HCT116 (cell line): ENCODE measurements at regions not wholly inside any gene's neighbourhood (a gene's known extent, or its start where the extent isn't known, plus 50 kb on each side); places are given as distances from the start of the nearest gene placed in this dataset.

Experiments
- ATAC-seq: fragments of 200-7000 bp; cut with Tn5 transposase; 2 replicates; pipeline ENCODE4 v1.9.1; 2020; ENCODE audit warnings: mild to moderate bottlenecking, moderate library complexity
- BruUV-seq: library from RNA; stranded (reverse); fragments of 400-500 nt; replicated peaks from 2 replicates; lab custom pipeline; 2021; lab: Mats Ljungman, UMichigan
- CTCF ChIA-PET: fragments of 300-600 bp; sonication (Branson Sonifier 250); formaldehyde crosslinking; loops from one replicate; lab custom pipeline; 2021; ENCODE audit warnings: antibody characterized with exemption; lab: Charles Lee
- POLR2A ChIA-PET: fragments of 300-600, 350-600 bp; sonication (Branson Sonifier 250); formaldehyde crosslinking; loops from one replicate; lab custom pipeline; 2021; ENCODE audit warnings: antibody characterized with exemption; lab: Charles Lee
- RAD21 ChIA-PET, 2 experiments: fragments of 300-600 bp; sonication (Branson Sonifier 250); formaldehyde crosslinking; loops; one replicate each; lab custom pipeline; 2023; ENCODE audit warnings: low total read pairs in 2 of 2; ENCODE audit not compliant: uncharacterized antibody in 2 of 2, unreplicated experiment in 2 of 2, low non-redundant PET in 1 of 2; lab: Charles Lee
- DNase-seq: peaks from one replicate; pipeline ENCODE4 v3.0.0-alpha.2; 2010; ENCODE audit warnings: low read depth, low spot score
- H2AFZ ChIP-seq: fragments of 200-600 bp; shearing (Covaris generic), sonication (generic); 2 replicates; pipeline ENCODE4 v1.6.1; 2017; ENCODE audit warnings: low read depth, mixed run types, mixed read lengths, antibody characterized with exemption, low read length; ENCODE audit not compliant: poor library complexity, severe bottlenecking
- H3K27ac ChIP-seq: 2 replicates; pipeline ENCODE4 v1.5.1; 2012; ENCODE audit warnings: low read depth, low read length
- H3K27me3 ChIP-seq: fragments of 200-600 bp; sonication (generic); 2 replicates; pipeline ENCODE4 v1.6.1; 2016; ENCODE audit warnings: mixed run types, low read length, mixed read lengths; ENCODE audit not compliant: insufficient read depth
- H3K36me3 ChIP-seq, 2 experiments: fragments of 200-500 bp in 1 of 2; fragments of 200-600 bp in 1 of 2; sonication (Bioruptor generic) in 1 of 2; sonication (generic) in 1 of 2; 2 replicates each; pipeline versions ENCODE4 v1.5.1 to v1.6.1; 2014 to 2016; ENCODE audit warnings: low read length in 2 of 2, inconsistent platforms in 1 of 2, mixed read lengths in 1 of 2, mixed run types in 1 of 2; ENCODE audit not compliant: insufficient read depth in 2 of 2, control insufficient read depth in 1 of 2
- H3K4me1 ChIP-seq, 2 experiments: fragments of 200-600 bp in 1 of 2; sonication (generic) in 1 of 2; 2 replicates each; pipeline versions ENCODE4 v1.5.1 to v1.6.1; 2012 to 2017; ENCODE audit warnings: low read length in 2 of 2, inconsistent platforms in 1 of 2, mild to moderate bottlenecking in 1 of 2, mixed read lengths in 1 of 2, mixed run types in 1 of 2, moderate library complexity in 1 of 2; ENCODE audit not compliant: insufficient read depth in 2 of 2, control insufficient read depth in 1 of 2
- H3K4me2 ChIP-seq: fragments of 200-600 bp; sonication (generic); 2 replicates; pipeline ENCODE4 v1.6.1; 2017; ENCODE audit warnings: mixed run types, low read length, mixed read lengths
- H3K4me3 ChIP-seq, 2 experiments: fragments of 200-600 bp in 1 of 2; sonication (generic) in 1 of 2; replicated peaks in 1 of 2; 2 replicates each; pipeline ENCODE4 v1.5.1; 2011 to 2016; ENCODE audit warnings: low read length in 2 of 2, control low read depth in 1 of 2, low read depth in 1 of 2, mild to moderate bottlenecking in 1 of 2, mixed read lengths in 1 of 2, mixed run types in 1 of 2
- H3K79me2 ChIP-seq: fragments of 200-600 bp; sonication (generic); 2 replicates; pipeline ENCODE4 v1.6.1; 2017; ENCODE audit warnings: mild to moderate bottlenecking, mixed run types, low read length, moderate library complexity, mixed read lengths; ENCODE audit not compliant: insufficient read depth
- H3K9ac ChIP-seq: fragments of 200-600 bp; sonication (generic); 2 replicates; pipeline ENCODE4 v1.6.1; 2016; ENCODE audit warnings: low read length, mixed read lengths
- H3K9me2 ChIP-seq: fragments of 200-600 bp; sonication (generic), shearing (Covaris generic); 2 replicates; pipeline ENCODE4 v1.6.1; 2017; ENCODE audit warnings: mixed run types, mild to moderate bottlenecking, moderate library complexity; ENCODE audit not compliant: insufficient read depth
- H3K9me3 ChIP-seq, 2 experiments: fragments of 200-500 bp in 1 of 2; fragments of 200-600 bp in 1 of 2; sonication (Bioruptor generic) in 1 of 2; sonication (generic) in 1 of 2; 2 replicates each; pipeline ENCODE4 v1.6.1; 2014 to 2017; ENCODE audit warnings: low read length in 2 of 2, mixed read lengths in 2 of 2, inconsistent platforms in 1 of 2, low read depth in 1 of 2, mild to moderate bottlenecking in 1 of 2, mixed run types in 1 of 2, moderate library complexity in 1 of 2; ENCODE audit not compliant: control insufficient read depth in 1 of 2, insufficient read depth in 1 of 2
- H4K20me1 ChIP-seq: fragments of 200-600 bp; sonication (generic), shearing (Covaris generic); 2 replicates; pipeline ENCODE4 v1.6.1; 2017; ENCODE audit warnings: mixed run types, mild to moderate bottlenecking, moderate library complexity; ENCODE audit not compliant: insufficient read depth
- CBX3 ChIP-seq: IDR thresholded peaks from 2 replicates; pipeline ENCODE4 v1.6.1; 2012; ENCODE audit warnings: low read depth
- CEBPB ChIP-seq: IDR thresholded peaks from 2 replicates; pipeline ENCODE4 v1.6.1; 2012; ENCODE audit warnings: low read depth
- ELF1 ChIP-seq: IDR thresholded peaks from 2 replicates; pipeline ENCODE4 v1.6.1; 2012; ENCODE audit warnings: low read depth, borderline replicate concordance
- EZH2phosphoT487 ChIP-seq: fragments of 200-600 bp; IDR thresholded peaks from 2 replicates; pipeline ENCODE4 v1.6.1; 2018; ENCODE audit warnings: antibody characterized with exemption, borderline replicate concordance
- FOSL1 ChIP-seq: IDR thresholded peaks from 2 replicates; pipeline ENCODE4 v1.6.1; 2012; ENCODE audit warnings: low read depth
- POLR2A ChIP-seq: IDR thresholded peaks from 2 replicates; pipeline ENCODE4 v1.7.0; 2011; ENCODE audit warnings: borderline replicate concordance; ENCODE audit not compliant: insufficient read depth, insufficient read length; ENCODE audit errors: extremely low read depth
- RAD21 ChIP-seq: IDR thresholded peaks from 2 replicates; pipeline ENCODE4 v1.6.1; 2012; ENCODE audit warnings: low read depth, mild to moderate bottlenecking
- SP1 ChIP-seq: IDR thresholded peaks from 2 replicates; pipeline ENCODE4 v1.6.1; 2012; ENCODE audit warnings: low read depth
- TCF7L2 ChIP-seq: IDR thresholded peaks from 2 replicates; pipeline ENCODE4 v1.7.0; 2011; ENCODE audit warnings: borderline replicate concordance, inconsistent platforms; ENCODE audit not compliant: insufficient read depth, insufficient read length; ENCODE audit errors: extremely low read depth
- YY1 ChIP-seq: IDR thresholded peaks from 2 replicates; pipeline ENCODE4 v1.6.1; 2011; ENCODE audit warnings: low read length, low read depth, moderate library complexity, mild to moderate bottlenecking; ENCODE audit not compliant: insufficient replicate concordance; ENCODE audit errors: extremely low read depth
- ZFX ChIP-seq: fragments of 450-650 bp; IDR thresholded peaks from 2 replicates; pipeline ENCODE4 v1.6.1; 2017
- ZNF274 ChIP-seq: fragments of 200-500 bp; sonication (Bioruptor generic); IDR thresholded peaks from 2 replicates; pipeline ENCODE4 v1.6.1; 2014; ENCODE audit warnings: mild to moderate bottlenecking, low read depth, low read length, inconsistent platforms
- intact Hi-C: fragments of 100-400 bp; cut with micrococcal nuclease; formaldehyde crosslinking; loops from 2 replicates; pipeline ENCODE4 v1.10.0; 2022
- TF ChIP-seq, protein P1 (sequence below), 3 experiments: fragments of 200-600 bp in 1 of 3; sonication (generic) in 1 of 3; IDR thresholded peaks in 2 of 3; conservative IDR thresholded peaks in 1 of 3; 2 replicates each; pipeline ENCODE4 v1.5.1; 2012 to 2017; ENCODE audit warnings: low read depth in 2 of 3, low read length in 2 of 3, antibody characterized with exemption in 1 of 3, borderline replicate concordance in 1 of 3, control low read depth in 1 of 3, mild to moderate bottlenecking in 1 of 3, mixed read lengths in 1 of 3, mixed run types in 1 of 3, moderate library complexity in 1 of 3; ENCODE audit not compliant: insufficient read depth in 1 of 3
- TF ChIP-seq, protein P2 (sequence below): IDR thresholded peaks from 2 replicates; pipeline ENCODE4 v1.6.1; 2012
- TF ChIP-seq, protein P3 (sequence below): IDR thresholded peaks from 2 replicates; pipeline ENCODE4 v1.6.1; 2012
- TF ChIP-seq, protein P4 (sequence below): IDR thresholded peaks from 2 replicates; pipeline ENCODE4 v1.6.1; 2011; ENCODE audit warnings: mild to moderate bottlenecking, low read length, moderate library complexity; ENCODE audit not compliant: insufficient replicate concordance; ENCODE audit errors: extremely low read depth

DNA sequence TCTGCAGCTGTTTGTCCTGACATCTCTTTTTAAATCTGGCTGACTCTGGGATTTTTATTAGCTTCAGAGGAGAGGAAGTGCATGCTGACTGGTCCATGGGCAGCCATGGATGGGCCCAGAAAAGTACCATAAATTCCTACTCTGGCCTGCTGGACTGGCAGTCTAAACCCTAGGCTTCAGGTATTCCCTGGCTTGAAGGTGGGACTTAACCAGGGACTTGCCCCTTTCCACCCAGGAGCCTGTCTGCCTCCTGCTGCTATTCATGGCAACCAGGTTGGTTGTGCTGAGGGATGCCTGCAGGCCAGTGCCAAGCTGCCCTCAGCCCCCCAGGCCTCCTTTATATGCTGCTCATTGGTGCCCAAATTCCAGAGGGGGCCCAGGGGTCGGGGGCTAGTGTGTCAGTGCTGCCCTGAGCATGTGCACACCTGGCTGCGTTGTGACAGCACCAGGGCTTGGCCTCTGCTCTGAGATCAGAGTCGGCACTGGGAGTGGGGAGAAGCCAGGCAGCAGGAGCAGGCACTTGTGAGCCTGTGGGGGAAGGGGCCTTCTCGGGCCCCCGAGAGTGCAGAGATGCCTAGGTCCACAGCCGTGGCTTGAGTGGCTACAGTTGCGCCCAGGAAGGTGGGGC, 195.7 kb upstream of the TFPI start (continued):
- TF ChIP-seq, protein P1, sequence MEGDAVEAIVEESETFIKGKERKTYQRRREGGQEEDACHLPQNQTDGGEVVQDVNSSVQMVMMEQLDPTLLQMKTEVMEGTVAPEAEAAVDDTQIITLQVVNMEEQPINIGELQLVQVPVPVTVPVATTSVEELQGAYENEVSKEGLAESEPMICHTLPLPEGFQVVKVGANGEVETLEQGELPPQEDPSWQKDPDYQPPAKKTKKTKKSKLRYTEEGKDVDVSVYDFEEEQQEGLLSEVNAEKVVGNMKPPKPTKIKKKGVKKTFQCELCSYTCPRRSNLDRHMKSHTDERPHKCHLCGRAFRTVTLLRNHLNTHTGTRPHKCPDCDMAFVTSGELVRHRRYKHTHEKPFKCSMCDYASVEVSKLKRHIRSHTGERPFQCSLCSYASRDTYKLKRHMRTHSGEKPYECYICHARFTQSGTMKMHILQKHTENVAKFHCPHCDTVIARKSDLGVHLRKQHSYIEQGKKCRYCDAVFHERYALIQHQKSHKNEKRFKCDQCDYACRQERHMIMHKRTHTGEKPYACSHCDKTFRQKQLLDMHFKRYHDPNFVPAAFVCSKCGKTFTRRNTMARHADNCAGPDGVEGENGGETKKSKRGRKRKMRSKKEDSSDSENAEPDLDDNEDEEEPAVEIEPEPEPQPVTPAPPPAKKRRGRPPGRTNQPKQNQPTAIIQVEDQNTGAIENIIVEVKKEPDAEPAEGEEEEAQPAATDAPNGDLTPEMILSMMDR (IDR thresholded peaks at IDR 0.05 in 2 of 3, conservative IDR thresholded peaks at IDR 0.05 in 1 of 3; ENCODE audit: borderline replicate concordance in 1 of 3, insufficient read depth in 1 of 3, low read depth in 2 of 3, low read length in 2 of 3), result no peak
- TF ChIP-seq, protein P2, sequence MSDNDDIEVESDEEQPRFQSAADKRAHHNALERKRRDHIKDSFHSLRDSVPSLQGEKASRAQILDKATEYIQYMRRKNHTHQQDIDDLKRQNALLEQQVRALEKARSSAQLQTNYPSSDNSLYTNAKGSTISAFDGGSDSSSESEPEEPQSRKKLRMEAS, result no peak
- TF ChIP-seq RAD21 (no peak), TCF7L2 (no peak), CBX3 (no peak), SP1 (no peak), ZNF274 (no peak), ZFX (no peak), FOSL1 (no peak)
- TF ChIP-seq, protein P3, sequence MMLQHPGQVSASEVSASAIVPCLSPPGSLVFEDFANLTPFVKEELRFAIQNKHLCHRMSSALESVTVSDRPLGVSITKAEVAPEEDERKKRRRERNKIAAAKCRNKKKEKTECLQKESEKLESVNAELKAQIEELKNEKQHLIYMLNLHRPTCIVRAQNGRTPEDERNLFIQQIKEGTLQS, result no peak
- TF ChIP-seq, all 23 proteins: peak for 0

DNA sequence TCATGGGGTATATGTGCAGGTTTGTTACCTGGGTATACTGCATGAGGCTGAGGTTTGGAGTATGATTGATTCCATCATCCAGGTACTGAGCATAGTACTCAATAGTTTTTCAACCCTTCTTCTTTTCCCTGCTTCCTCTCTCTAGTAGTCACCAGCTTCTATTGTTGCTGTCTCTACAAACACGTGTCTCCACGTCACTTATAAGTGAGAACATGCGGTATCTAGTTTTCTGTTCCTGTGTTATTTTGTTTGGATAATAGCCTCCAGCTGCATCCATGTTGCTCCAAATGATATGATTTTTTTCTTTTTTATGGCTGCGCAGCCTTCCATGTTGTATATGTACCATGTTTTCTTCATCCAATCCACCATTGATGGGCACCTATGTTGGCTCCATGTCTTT, 214.8 kb upstream of the TFPI start:
- Histone ChIP-seq H4K20me1 (no peaks in the 10 kb centered on the region), H3K9ac (no peak overlapping the region), H3K9me3 (no peaks in the 10 kb centered on the region), H2AFZ (no peak overlapping the region), H3K36me3 (no peaks in the 10 kb centered on the region), H3K4me3 (no peak overlapping the region), H3K9me2 (no peaks in the 10 kb centered on the region), H3K4me2 (no peak overlapping the region), H3K4me1 (peaks cover 0 to under 1% of the 10 kb centered on the region in 2 experiments; a peak in 2 of 4 replicates), H3K79me2 (no peaks in the 10 kb centered on the region), H3K27me3 (no peaks in the 10 kb centered on the region), H3K27ac (no peak overlapping the region)
- POLR2A ChIA-PET, result no interaction called here
- RAD21 ChIA-PET, result no interaction called here
- intact Hi-C loops, result no loop called here
- DNase-seq (no peak), ATAC-seq (no peak)
- CTCF ChIA-PET, result no interaction called here
- BruUV-seq, result no TSS peak
- TF ChIP-seq, protein P4, sequence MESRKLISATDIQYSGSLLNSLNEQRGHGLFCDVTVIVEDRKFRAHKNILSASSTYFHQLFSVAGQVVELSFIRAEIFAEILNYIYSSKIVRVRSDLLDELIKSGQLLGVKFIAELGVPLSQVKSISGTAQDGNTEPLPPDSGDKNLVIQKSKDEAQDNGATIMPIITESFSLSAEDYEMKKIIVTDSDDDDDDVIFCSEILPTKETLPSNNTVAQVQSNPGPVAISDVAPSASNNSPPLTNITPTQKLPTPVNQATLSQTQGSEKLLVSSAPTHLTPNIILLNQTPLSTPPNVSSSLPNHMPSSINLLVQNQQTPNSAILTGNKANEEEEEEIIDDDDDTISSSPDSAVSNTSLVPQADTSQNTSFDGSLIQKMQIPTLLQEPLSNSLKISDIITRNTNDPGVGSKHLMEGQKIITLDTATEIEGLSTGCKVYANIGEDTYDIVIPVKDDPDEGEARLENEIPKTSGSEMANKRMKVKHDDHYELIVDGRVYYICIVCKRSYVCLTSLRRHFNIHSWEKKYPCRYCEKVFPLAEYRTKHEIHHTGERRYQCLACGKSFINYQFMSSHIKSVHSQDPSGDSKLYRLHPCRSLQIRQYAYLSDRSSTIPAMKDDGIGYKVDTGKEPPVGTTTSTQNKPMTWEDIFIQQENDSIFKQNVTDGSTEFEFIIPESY, result no peak
- TF ChIP-seq CBX3 (no peak), SP1 (no peak), EZH2phosphoT487 (no peak), YY1 (no peak), POLR2A (no peak), TCF7L2 (no peak), RAD21 (no peak), ELF1 (no peak), CEBPB (no peak)
- TF ChIP-seq, protein P3, result no peak
